Neural progenitor cell (in vitro differentiated cells): ENCODE measurements at regions not wholly inside any gene's neighbourhood (a gene's known extent, or its start where the extent isn't known, plus 50 kb on each side); places are given as distances from the start of the nearest gene placed in this dataset.

Experiments used
- DNase-seq: peaks from one replicate; pipeline ENCODE4 v3.0.0-alpha.2; 2016; ENCODE audit warnings: low spot score
- H2AFZ ChIP-seq: fragments of 200-600 bp; sonication (generic); replicated peaks from 2 replicates; pipeline ENCODE4 v1.6.1; 2016; ENCODE audit warnings: antibody characterized with exemption
- H3F3A ChIP-seq: fragments of 200-600 bp; sonication (generic); 2 replicates; pipeline ENCODE4 v1.6.1; 2016; ENCODE audit warnings: antibody characterized with exemption, low read depth
- H3K27ac ChIP-seq: fragments of 200-600 bp; sonication (generic); 2 replicates; pipeline ENCODE4 v1.5.1; 2016; ENCODE audit warnings: mild to moderate bottlenecking
- H3K27me3 ChIP-seq: fragments of 200-600 bp; sonication (generic); 2 replicates; pipeline ENCODE4 v1.6.1; 2016; ENCODE audit warnings: mild to moderate bottlenecking, moderate library complexity
- H3K36me3 ChIP-seq: fragments of 200-600 bp; sonication (generic); 2 replicates; pipeline ENCODE4 v1.5.1; 2016
- H3K4me1 ChIP-seq: fragments of 200-600 bp; sonication (generic); 2 replicates; pipeline ENCODE4 v1.6.1; 2016; ENCODE audit warnings: mixed run types
- H3K4me2 ChIP-seq: fragments of 200-600 bp; sonication (generic); 2 replicates; pipeline ENCODE4 v1.6.1; 2016
- H3K4me3 ChIP-seq: fragments of 200-600 bp; sonication (generic); 2 replicates; pipeline ENCODE4 v1.5.1; 2016
- H3K79me2 ChIP-seq: fragments of 200-600 bp; sonication (generic); 2 replicates; pipeline ENCODE4 v1.6.1; 2016; ENCODE audit warnings: low read depth
- H3K9ac ChIP-seq: fragments of 200-600 bp; sonication (generic); 2 replicates; pipeline ENCODE4 v1.6.1; 2016
- H3K9me3 ChIP-seq: fragments of 200-600 bp; sonication (generic); 2 replicates; pipeline ENCODE4 v1.5.1; 2016; ENCODE audit warnings: low read depth
- H4K20me1 ChIP-seq: fragments of 200-600 bp; sonication (generic); 2 replicates; pipeline ENCODE4 v1.6.1; 2016; ENCODE audit warnings: low read depth
- H3K27ac Mint-ChIP-seq: 3 replicates; pipeline ENCODE4 v1.8.0; 2021; ENCODE audit warnings: mixed read lengths
- H3K27me3 Mint-ChIP-seq: 2 replicates; pipeline ENCODE4 v1.8.0; 2022; ENCODE audit warnings: low read depth, mild to moderate bottlenecking, inconsistent platforms, moderate library complexity, mixed read lengths; ENCODE audit not compliant: insufficient read depth
- H3K36me3 Mint-ChIP-seq: 3 replicates; pipeline ENCODE4 v1.8.0; 2021; ENCODE audit warnings: mixed read lengths
- H3K4me1 Mint-ChIP-seq: 3 replicates; pipeline ENCODE4 v1.8.0; 2021; ENCODE audit warnings: mixed read lengths
- H3K4me3 Mint-ChIP-seq: 3 replicates; pipeline ENCODE4 v1.8.0; 2021; ENCODE audit warnings: mild to moderate bottlenecking, moderate library complexity, mixed read lengths
- H3K9me3 Mint-ChIP-seq: 3 replicates; pipeline ENCODE4 v1.8.0; 2020; ENCODE audit warnings: mixed read lengths
- EZH2 ChIP-seq: fragments of 200-600 bp; sonication (generic); IDR thresholded peaks from 2 replicates; pipeline ENCODE4 v1.6.1; 2017; ENCODE audit warnings: antibody characterized with exemption, mild to moderate bottlenecking, moderate library complexity
- EZH2phosphoT487 ChIP-seq: fragments of 200-600 bp; sonication (generic); IDR thresholded peaks from 2 replicates; pipeline ENCODE4 v1.6.1; 2017; ENCODE audit warnings: antibody characterized with exemption
- TF ChIP-seq, protein P1 (sequence below): fragments of 200-600 bp; sonication (generic); IDR thresholded peaks from 2 replicates; pipeline ENCODE4 v1.5.1; 2017; ENCODE audit warnings: antibody characterized with exemption, mild to moderate bottlenecking

DNA sequence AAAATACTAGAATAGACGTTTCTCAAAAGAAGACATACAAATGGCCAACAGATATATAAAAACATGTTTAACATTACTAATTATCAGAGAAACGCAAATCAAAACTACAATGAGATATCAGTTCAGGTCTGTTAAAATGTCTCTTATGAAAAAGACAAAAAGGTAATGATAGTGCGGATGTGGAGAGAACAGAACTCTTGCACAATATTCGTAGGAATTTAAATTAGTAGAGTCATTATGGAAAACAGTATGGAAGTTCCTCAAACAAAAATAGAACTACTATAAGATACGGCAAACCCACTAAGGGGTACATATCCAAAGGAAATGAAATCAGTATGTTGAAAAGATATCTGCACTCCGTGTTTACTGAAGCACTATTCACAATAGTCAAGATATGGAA lies 167.5 kb upstream of the CWC22 start:
- peaks cover 4% of the 10 kb centered on the region for H3K4me1 Mint-ChIP-seq
- DNase-seq: no peak
- Histone ChIP-seq H3K27ac (no peak overlapping the region), H2AFZ (no peak overlapping the region), H3K9me3 (no peaks in the 10 kb centered on the region), H3K4me1 (no peaks in the 10 kb centered on the region), H3K4me2 (no peak overlapping the region), H3K9ac (no peak overlapping the region), H3K27me3 (no peaks in the 10 kb centered on the region), H4K20me1 (no peaks in the 10 kb centered on the region), H3F3A (no peaks in the 10 kb centered on the region), H3K79me2 (no peaks in the 10 kb centered on the region), H3K4me3 (no peak overlapping the region), H3K36me3 (no peaks in the 10 kb centered on the region)
- no peak overlapping the region for H3K27ac Mint-ChIP-seq
- H3K4me3 Mint-ChIP-seq: no peak overlapping the region
- H3K9me3 Mint-ChIP-seq: peaks cover 10% of the 10 kb centered on the region
- peaks cover 2% of the 10 kb centered on the region for H3K27me3 Mint-ChIP-seq
- TF ChIP-seq EZH2phosphoT487: no peak
- no peak for TF ChIP-seq EZH2
- TF ChIP-seq, protein P1, sequence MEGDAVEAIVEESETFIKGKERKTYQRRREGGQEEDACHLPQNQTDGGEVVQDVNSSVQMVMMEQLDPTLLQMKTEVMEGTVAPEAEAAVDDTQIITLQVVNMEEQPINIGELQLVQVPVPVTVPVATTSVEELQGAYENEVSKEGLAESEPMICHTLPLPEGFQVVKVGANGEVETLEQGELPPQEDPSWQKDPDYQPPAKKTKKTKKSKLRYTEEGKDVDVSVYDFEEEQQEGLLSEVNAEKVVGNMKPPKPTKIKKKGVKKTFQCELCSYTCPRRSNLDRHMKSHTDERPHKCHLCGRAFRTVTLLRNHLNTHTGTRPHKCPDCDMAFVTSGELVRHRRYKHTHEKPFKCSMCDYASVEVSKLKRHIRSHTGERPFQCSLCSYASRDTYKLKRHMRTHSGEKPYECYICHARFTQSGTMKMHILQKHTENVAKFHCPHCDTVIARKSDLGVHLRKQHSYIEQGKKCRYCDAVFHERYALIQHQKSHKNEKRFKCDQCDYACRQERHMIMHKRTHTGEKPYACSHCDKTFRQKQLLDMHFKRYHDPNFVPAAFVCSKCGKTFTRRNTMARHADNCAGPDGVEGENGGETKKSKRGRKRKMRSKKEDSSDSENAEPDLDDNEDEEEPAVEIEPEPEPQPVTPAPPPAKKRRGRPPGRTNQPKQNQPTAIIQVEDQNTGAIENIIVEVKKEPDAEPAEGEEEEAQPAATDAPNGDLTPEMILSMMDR: no peak
- peaks cover 6% of the 10 kb centered on the region for H3K36me3 Mint-ChIP-seq

DNA sequence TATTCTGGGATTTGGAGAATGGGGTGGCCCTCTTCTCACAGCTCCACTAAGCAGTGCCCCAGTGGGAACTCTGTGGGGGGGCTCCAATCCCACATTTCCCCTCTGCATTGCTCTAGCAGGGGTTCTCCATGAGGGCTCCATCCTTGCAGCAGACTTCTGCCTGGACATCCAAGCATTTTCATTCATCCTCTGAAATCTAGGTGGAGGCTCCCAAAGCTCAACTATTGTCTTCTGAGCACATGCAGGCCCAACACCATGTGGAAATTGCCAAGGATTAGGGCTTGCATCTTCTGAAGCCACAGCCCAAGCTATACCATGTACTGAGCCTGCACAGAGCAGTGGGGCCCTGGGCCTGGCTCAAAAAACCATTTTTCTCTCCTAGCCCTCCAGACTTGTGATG lies 162.4 kb upstream of the CWC22 start:
- H3K36me3 Mint-ChIP-seq: peaks cover 7% of the 10 kb centered on the region
- no peak overlapping the region for H3K4me3 ChIP-seq
- no peak overlapping the region for H3K27ac Mint-ChIP-seq

DNA sequence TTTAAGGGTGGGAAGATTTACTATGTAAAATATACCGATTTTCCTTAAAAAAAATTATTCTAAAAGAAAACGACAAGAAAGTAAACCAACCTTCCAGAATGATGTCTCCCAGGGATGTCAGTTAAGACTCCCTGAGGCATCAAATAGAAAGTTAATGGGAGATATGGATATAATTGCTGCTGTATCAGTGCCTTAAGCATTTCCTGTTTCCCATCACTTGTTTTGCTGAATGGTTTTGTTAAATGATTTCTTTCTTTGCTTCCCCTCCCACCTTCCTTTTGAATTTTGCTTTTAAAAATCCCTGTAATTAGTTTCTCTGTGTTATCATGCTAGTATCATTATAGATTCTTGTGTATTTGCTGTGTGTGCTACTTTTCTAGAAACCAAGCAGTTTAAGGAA lies 154.3 kb upstream of the CWC22 start:
- Histone ChIP-seq H3F3A (no peaks in the 10 kb centered on the region), H3K27me3 (no peaks in the 10 kb centered on the region), H3K4me2 (no peak overlapping the region), H3K9ac (no peak overlapping the region), H4K20me1 (no peaks in the 10 kb centered on the region), H3K4me3 (no peak overlapping the region), H3K36me3 (no peaks in the 10 kb centered on the region), H3K4me1 (no peaks in the 10 kb centered on the region), H3K9me3 (no peaks in the 10 kb centered on the region), H3K27ac (no peak overlapping the region), H3K79me2 (no peaks in the 10 kb centered on the region), H2AFZ (no peak overlapping the region)
- DNase-seq: no peak
- H3K9me3 Mint-ChIP-seq: no peaks in the 10 kb centered on the region
- no peak overlapping the region for H3K27ac Mint-ChIP-seq
- TF ChIP-seq EZH2: no peak
- TF ChIP-seq, protein P1: no peak
- no peak for TF ChIP-seq EZH2phosphoT487
- no peaks in the 10 kb centered on the region for H3K36me3 Mint-ChIP-seq
- no peak overlapping the region for H3K4me3 Mint-ChIP-seq
- no peaks in the 10 kb centered on the region for H3K27me3 Mint-ChIP-seq
- no peaks in the 10 kb centered on the region for H3K4me1 Mint-ChIP-seq

More for the DNA sequence above, 162.4 kb upstream of the CWC22 start:
- Histone ChIP-seq H3K27me3 (no peaks in the 10 kb centered on the region), H3K27ac (no peak overlapping the region), H3K4me2 (no peak overlapping the region), H2AFZ (no peak overlapping the region), H3K4me1 (no peaks in the 10 kb centered on the region), H3K36me3 (no peaks in the 10 kb centered on the region), H3K79me2 (no peaks in the 10 kb centered on the region), H4K20me1 (no peaks in the 10 kb centered on the region), H3K9me3 (peaks cover 10% of the 10 kb centered on the region), H3F3A (no peaks in the 10 kb centered on the region), H3K9ac (no peak overlapping the region)
- Mint-ChIP-seq H3K9me3 (peaks cover 21% of the 10 kb centered on the region), H3K27me3 (peaks cover 2% of the 10 kb centered on the region), H3K4me3 (no peak overlapping the region), H3K4me1 (no peaks in the 10 kb centered on the region)
- no peak for TF ChIP-seq EZH2phosphoT487
- TF ChIP-seq, protein P1: no peak
- TF ChIP-seq EZH2: no peak
- DNase-seq: peak; percentile 6

DNA sequence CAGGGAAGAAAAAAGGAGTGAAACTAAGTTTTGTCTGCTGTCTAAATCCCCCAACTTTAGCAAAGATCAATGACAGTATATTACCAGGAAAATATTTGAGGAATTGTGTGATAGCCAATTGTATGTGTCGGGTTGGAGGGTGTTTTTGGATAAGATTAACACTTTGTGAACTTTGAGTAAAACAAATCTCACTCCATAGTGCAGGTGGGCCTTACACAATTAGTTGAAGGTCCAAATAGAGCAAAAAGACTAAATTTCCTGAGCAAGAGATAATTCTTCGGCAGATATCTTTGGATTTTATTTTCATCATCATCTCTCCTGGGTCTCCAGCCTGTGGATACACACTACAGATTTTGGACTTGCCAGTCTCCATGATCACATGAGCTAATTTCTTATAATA lies 152.8 kb upstream of the CWC22 start:
- H3K9me3 ChIP-seq: no peaks in the 10 kb centered on the region
- H3K27me3 Mint-ChIP-seq: no peaks in the 10 kb centered on the region

More for the DNA sequence above, 152.8 kb upstream of the CWC22 start:
- H3K36me3 Mint-ChIP-seq: no peaks in the 10 kb centered on the region
- Histone ChIP-seq H3K4me1 (no peaks in the 10 kb centered on the region), H3K4me2 (no peak overlapping the region), H3K36me3 (no peaks in the 10 kb centered on the region), H4K20me1 (no peaks in the 10 kb centered on the region), H3K27me3 (no peaks in the 10 kb centered on the region), H2AFZ (no peak overlapping the region), H3K4me3 (no peak overlapping the region), H3F3A (no peaks in the 10 kb centered on the region), H3K27ac (no peak overlapping the region), H3K9ac (no peak overlapping the region), H3K79me2 (no peaks in the 10 kb centered on the region)
- DNase-seq: no peak
- TF ChIP-seq EZH2phosphoT487: no peak
- TF ChIP-seq, protein P1: no peak
- no peak for TF ChIP-seq EZH2
- H3K27ac Mint-ChIP-seq: no peak overlapping the region
- no peak overlapping the region for H3K4me3 Mint-ChIP-seq
- no peaks in the 10 kb centered on the region for H3K9me3 Mint-ChIP-seq
- H3K4me1 Mint-ChIP-seq: no peaks in the 10 kb centered on the region
